NCI-H1417 (cell line): ENCODE measurements at regions not wholly inside any gene's neighbourhood (a gene's known extent, or its start where the extent isn't known, plus 50 kb on each side); places are given as distances from the start of the nearest gene placed in this dataset.

Experiments
- DNase-seq, 3 experiments: peaks; one replicate each; lab custom pipeline; 2025; lab: John Stamatoyannopoulos, UW

DNA sequence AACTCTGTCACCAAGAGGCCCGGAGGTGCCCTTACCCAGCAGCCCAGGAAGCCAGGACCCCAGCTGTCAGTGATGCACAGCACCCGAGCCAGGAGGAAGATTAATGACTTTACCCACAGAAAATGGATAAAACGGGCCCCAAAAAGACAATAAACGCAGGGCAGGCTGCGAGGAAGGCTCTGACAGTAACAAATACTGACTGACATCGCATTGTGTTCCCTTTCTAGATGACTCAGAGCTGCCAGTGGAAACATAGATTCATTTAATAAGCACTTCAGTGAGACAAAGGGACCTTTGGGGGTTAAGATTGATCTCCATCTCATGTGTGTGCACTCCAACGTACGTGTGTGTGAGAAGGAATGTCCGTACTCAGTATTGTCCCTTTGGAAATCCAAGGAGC, 225.3 kb upstream of the PPP2R3A start:
- no peak for DNase-seq

- no peak for DNase-seq
Measured at GRCh38 chr3:135740751-135741150, 224.8 kb upstream of the PPP2R3A start.

DNA sequence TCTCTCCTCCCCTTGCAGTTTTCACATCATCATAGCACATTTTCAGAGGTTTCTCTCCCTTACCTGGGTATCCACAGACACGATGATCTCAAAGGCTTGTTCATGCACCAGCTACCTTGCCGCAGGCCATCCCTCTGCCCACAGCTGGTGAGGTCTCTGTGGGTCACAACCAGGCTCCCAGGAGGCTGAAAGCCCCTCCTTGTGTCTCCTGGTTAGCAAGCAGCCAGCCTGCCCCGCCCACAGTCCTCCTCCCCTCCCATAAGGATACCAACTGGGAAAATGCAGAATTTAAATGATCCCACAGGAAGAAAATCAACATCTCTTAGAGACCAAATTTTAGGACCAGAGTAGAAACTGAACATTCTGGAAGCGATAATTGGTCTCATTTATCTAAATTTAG, 213.5 kb upstream of the PPP2R3A start:
- no peak for DNase-seq

GRCh38 chr3:135752851-135753250, 212.7 kb upstream of the PPP2R3A start:
- DNase-seq: no peak

DNA sequence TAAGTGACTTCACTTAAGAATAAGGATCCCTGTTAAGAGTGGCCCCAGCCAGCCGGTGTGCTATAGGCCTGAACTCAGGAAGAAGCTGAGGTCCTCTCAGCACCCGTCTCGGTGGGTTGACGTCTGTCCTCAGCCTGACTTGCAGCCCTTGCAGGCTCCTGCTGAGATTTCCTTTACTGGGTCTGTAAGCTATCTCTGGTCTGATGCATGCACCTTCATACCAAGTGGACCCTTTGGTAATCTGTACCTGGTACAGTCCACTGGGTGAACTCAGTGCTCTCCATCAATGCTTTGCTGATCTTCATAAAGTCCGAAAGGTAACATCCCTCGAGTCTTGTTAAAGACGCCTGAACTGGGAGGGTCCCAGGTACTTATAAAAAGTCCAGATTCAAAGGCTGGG, 212.0 kb upstream of the PPP2R3A start:
- DNase-seq: no peak

- DNase-seq: peak in 2 of 3 experiments; percentile 34 to 87
Measured at GRCh38 chr3:135755330-135756105, 210.0 kb upstream of the PPP2R3A start.

DNA sequence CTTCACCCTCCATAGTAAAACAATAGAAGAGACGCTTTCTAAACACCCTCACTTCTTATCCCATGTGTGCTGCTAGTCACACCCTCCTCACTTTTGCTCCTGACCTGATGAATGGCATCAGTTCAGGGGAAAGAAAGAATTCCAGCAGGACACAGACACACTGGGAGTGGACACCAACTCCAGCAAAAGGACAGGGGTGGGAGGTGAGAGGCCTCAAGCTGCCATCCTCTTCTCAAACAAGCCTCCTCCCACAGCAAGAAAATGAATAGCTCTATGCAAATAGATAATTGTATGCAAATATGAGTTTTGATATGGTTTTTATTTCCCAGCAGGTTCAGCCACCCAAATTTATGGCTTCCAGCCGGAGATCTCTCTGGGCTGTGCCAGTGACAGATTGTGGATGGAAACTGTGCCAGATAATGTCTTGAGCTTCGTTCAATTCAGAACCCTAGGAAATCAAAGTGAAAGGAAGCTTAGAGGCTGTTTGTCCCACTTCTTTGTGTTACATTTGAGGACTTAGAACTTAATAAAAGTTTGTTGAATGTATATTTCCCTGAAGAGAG, 209.3 kb upstream of the PPP2R3A start:
- DNase-seq: no peak

DNA sequence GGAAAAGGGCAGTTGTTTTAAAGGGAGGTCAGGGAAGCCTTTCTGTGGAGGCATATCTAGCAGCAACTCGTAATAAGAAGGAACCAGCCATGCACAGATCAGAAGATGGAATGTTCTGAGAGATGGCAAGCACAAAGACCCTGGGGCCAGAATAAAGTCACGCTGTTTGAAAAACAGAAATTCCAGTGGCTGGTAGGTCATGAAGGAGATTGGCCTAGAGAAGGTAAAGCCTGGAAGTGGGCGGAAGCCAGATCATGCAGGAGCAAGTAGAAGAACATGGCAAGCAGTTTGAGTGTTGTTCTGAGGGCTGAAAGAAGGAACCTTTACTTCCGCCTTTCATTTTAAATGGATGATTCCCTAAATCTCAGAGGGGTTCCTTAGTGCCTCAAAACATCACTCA, 208.1 kb upstream of the PPP2R3A start:
- DNase-seq: no peak

GRCh38 chr3:135758961-135759360, 206.6 kb upstream of the PPP2R3A start:
- DNase-seq: no peak

DNA sequence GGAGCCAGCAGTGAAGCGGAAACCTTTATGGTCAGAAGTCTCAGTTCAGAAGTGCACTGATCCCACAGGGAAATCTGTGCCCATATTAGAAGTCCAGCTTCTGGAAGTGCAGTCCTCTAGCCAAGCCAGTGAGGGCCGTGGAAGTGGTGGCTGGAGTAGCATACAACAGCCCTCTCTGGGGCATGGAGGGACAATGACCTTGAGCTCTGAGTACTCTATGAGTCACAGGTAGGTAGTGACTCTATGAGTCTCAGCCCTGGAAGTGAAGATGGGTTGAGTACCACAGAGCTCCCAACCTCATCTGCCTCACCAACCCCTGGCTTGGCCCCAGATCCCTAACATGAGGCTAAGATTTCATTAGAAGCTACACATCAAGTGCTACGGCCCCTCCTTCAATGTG, 205.9 kb upstream of the PPP2R3A start:
- DNase-seq: no peak

GRCh38 chr3:135760581-135760980, 204.9 kb upstream of the PPP2R3A start:
- DNase-seq: no peak

GRCh38 chr3:135762188-135762856, 203.2 kb upstream of the PPP2R3A start:
- peak in 2 of 3 experiments; percentile 7 to 10 for DNase-seq

DNA sequence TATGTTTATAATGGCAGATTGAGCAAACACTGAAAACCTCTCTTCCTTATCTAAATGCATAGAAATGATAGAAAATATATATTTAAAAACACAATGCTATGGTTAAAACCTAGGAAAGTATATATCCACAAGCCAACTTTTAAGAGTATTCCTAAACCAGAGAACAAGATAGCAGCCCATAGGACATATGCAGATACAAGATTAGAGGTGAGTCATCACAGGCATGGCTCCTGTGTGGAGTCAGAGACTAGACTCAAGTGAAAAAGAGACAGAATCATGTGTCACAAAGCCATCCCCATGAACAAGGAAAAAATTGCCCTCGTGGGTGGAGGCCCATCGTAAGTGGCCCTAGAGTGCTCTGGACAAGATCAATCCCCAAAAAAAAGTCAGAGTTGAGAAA, 199.4 kb upstream of the PPP2R3A start:
- no peak for DNase-seq

DNA sequence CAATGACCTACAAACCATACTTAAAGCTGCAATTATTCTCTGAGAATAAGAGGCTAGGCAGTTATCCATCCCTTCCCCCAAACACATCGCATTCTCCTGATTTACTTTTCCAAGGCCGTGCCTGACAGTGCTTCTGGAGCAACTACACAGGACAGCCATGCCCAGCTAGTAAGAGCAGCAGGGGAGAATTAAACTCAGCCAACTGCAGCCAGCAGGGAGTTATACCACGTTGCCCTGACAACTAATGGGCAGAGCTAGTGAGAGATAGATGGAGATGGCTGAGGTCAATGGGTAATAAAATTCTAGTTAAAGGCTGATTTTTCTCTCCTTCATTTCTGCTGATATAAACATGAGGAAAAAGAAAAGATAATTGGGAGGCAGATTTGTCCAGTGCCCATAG, 193.8 kb upstream of the PPP2R3A start:
- DNase-seq: peak in 2 of 3 experiments; percentile 51 to 78

DNA sequence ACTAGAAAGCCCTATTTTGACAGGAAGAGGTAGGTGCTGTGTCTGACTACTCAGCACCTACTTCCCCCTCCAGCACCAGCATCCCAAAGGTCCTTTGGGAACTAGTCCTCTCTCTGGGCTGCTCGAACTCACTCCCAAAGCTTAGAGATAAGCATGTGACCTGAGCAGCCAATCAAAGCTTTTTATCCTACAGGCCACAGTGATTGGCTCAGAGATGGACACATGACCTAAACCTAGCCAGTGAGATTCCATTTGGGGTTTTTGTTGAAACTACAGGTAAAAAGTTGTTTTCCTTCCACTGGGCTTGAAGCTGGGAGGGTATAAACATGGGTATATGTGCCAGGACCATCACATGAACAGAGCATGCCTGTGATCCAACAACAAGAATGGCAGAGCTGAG, 186.5 kb upstream of the PPP2R3A start:
- DNase-seq: no peak

DNA sequence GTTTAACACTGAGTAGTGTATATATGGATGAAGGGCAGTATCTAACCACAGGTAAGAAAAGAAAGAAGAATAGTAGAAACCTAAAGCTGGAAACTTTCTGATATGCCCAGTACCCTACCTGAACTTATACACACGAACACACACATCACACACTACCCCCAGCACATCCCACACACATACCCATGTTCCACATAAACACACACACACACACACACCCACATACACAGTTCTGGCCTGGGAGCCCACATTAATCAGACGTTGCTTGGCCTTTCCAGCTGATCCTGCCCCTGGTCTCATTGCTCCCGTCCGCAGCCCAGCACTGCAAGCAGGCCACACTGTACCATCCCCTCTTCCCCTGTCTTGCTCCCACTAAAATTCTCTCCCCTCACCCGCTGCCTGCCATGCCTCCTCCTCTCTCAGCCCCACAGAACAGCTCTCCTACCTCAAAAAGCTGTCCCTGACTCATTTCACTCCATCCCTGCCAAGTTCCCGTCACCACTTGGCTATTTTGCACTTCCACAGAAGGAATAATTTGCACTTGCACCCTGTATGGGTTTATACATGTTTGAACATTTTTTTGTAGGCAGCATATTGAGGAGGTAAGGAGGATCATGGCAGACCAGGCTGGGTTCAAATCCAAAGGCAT, 185.8 kb upstream of the PPP2R3A start:
- no peak for DNase-seq

DNA sequence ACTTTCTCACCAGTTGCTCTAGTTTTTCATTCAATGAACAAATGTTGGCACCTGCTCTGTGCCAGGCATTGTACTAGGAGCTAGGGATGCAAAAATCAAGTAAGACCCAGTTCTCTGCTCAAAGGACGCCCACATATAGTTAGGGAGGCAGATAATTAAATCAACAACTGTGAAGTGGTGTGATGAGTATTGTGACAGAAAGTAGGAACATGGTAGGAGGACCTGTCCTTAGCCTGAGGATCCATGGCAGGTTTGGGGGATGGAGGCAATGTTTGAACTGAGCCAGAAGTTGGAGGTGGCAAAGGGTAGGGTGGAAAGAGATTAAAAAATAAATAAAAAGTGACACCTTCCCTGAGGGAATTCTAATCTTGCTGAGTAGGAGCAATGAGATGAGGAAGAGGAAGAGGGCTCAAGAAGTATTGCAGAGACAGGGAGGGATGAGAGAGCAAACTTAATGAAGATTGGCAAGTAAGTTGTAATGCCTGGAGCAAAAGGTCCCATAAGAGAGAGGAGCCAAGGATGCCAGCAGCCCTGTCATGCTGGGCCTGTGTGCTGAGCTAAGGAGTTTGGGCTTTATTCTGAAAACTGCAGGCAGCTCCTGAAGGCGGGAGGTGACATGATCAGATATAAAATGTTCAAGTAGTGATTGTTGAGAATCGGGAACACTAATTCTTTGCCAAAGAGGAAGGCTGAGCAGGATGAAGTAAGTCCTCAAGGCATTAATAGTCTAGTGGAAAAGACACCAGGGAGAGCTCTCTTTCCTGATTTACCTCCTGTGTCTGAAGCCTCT, 184.3 kb upstream of the PPP2R3A start:
- no peak for DNase-seq

GRCh38 chr3:135784557-135784956, 181.0 kb upstream of the PPP2R3A start:
- no peak for DNase-seq

GRCh38 chr3:135788146-135788545, 177.4 kb upstream of the PPP2R3A start:
- peak in 2 of 3 experiments; percentile 55 to 88 for DNase-seq

DNA sequence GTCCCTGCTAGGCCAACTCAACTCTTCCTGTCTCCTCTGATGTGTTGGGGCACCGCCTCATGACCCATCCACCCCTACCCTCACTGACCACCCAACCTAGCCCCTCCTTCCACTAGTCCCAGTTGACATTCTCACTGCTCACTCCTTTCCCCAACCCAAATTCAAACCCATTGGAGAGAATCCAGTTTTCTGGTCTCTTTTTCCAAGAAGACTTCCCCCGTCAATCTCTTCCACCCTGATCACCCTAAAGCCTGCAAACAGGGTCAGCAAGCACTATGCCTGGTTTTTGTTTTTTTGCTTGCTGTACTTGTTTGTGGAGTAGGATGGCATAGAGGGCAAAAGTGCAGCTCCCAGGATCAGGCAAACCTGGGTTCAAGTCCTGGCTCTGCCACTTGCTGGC, 176.6 kb upstream of the PPP2R3A start:
- DNase-seq: no peak

- peak in 2 of 3 experiments; percentile 14 to 71 for DNase-seq
Measured at GRCh38 chr3:135792174-135792573, 173.4 kb upstream of the PPP2R3A start.
